ENCODE measurements at regions not wholly inside any gene's neighbourhood (a gene's known extent, or its start where the extent isn't known, plus 50 kb on each side); places are given as distances from the start of the nearest gene placed in this dataset.

- Histone ChIP-seq H3K4me3 (no peak overlapping the region), H3K4me1 (peaks cover 0 to 20% (median 12%) of the 10 kb centered on the region in 4 donors), H3K27me3 (peaks cover 0 to 3% (median 0%) of the 10 kb centered on the region in 4 donors), H3K36me3 (no peaks in the 10 kb centered on the region), H3K27ac (replicated peaks in 1 of 4) (no peak overlapping the region), H3K9me3 (no peaks in the 10 kb centered on the region)
- 81% methylated on average over 13 of the region's 13 CpGs for WGBS
- no peak for DNase-seq (ENCODE audit: extremely low spot score)
- intact Hi-C loops (cut with DNase I) = loop anchor here (5.0 kb wide), 1 partner anchor 757 kb away; no protein-coding TSS in a partner anchor
- TF ChIP-seq EP300 (IDR thresholded peaks at IDR 0.05) (no peak), POLR2A (IDR thresholded peaks at IDR 0.05; ENCODE audit: low read depth) (no peak), POLR2AphosphoS5 (IDR thresholded peaks at IDR 0.05) (no peak), CTCF (IDR thresholded peaks at IDR 0.05) (no peak)
Measured at GRCh38 chr15:69730281-69731080, 277.9 kb downstream of the RPLP1 start.

GRCh38 chr15:69731081-69731330 is 278.4 kb downstream of the RPLP1 start:
- Histone ChIP-seq H3K4me3 (no peak overlapping the region), H3K9me3 (no peaks in the 10 kb centered on the region), H3K27ac (replicated peaks in 1 of 4) (no peak overlapping the region), H3K4me1 (peaks cover 0 to 25% (median 16%) of the 10 kb centered on the region in 4 donors), H3K27me3 (peaks cover 0 to 3% (median 0%) of the 10 kb centered on the region in 4 donors), H3K36me3 (no peaks in the 10 kb centered on the region)
- 77% methylated on average over 2 of the region's 2 CpGs for WGBS
- intact Hi-C loops (cut with DNase I) = loop anchor here (5.0 kb wide), 1 partner anchor 756 kb away; no protein-coding TSS in a partner anchor
- no peak for DNase-seq (ENCODE audit: extremely low spot score)
- TF ChIP-seq POLR2AphosphoS5 (IDR thresholded peaks at IDR 0.05) = no peak
- no peak for TF ChIP-seq CTCF (IDR thresholded peaks at IDR 0.05)
- no peak for TF ChIP-seq POLR2A (IDR thresholded peaks at IDR 0.05; ENCODE audit: low read depth)
- TF ChIP-seq EP300 (IDR thresholded peaks at IDR 0.05) = no peak

- Histone ChIP-seq H3K9me3 (no peaks in the 10 kb centered on the region), H3K27me3 (peaks cover 0 to 3% (median 0%) of the 10 kb centered on the region in 4 donors), H3K27ac (replicated peaks in 1 of 4) (no peak overlapping the region), H3K4me1 (peaks cover 0 to 25% (median 17%) of the 10 kb centered on the region in 4 donors), H3K36me3 (no peaks in the 10 kb centered on the region), H3K4me3 (no peak overlapping the region)
- no peak for TF ChIP-seq EP300 (IDR thresholded peaks at IDR 0.05)
- no peak for TF ChIP-seq POLR2AphosphoS5 (IDR thresholded peaks at IDR 0.05)
- no peak for TF ChIP-seq CTCF (IDR thresholded peaks at IDR 0.05)
- TF ChIP-seq POLR2A (IDR thresholded peaks at IDR 0.05; ENCODE audit: low read depth) = no peak
- DNase-seq (ENCODE audit: extremely low spot score) = no peak
- intact Hi-C loops (cut with DNase I) = loop anchor here (5.0 kb wide), 1 partner anchor 756 kb away; no protein-coding TSS in a partner anchor
- WGBS = 91% methylated on average over 3 of the region's 3 CpGs
Measured at GRCh38 chr15:69731581-69731980, 279.0 kb downstream of the RPLP1 start.

- TF ChIP-seq POLR2A (IDR thresholded peaks at IDR 0.05; ENCODE audit: low read depth) = no peak
- no peak for TF ChIP-seq EP300 (IDR thresholded peaks at IDR 0.05)
- no peak for TF ChIP-seq CTCF (IDR thresholded peaks at IDR 0.05)
- TF ChIP-seq POLR2AphosphoS5 (IDR thresholded peaks at IDR 0.05) = no peak
- 100% methylated on average over 1 of the region's 1 CpG for WGBS
- peaks cover 0 to 19% (median 17%) of the 10 kb centered on the region in 4 donors for H3K4me1 ChIP-seq
- H3K27me3 ChIP-seq = peaks cover 0 to 3% (median 0%) of the 10 kb centered on the region in 4 donors
- intact Hi-C loops (cut with DNase I) = loop anchor here (5.0 kb wide), 1 partner anchor 755 kb away; no protein-coding TSS in a partner anchor
- no peak overlapping the region for H3K4me3 ChIP-seq
- no peak overlapping the region for H3K27ac ChIP-seq (replicated peaks in 1 of 4)
- no peak for DNase-seq (ENCODE audit: extremely low spot score)
- no peaks in the 10 kb centered on the region for H3K9me3 ChIP-seq
- H3K36me3 ChIP-seq = no peaks in the 10 kb centered on the region
Measured at GRCh38 chr15:69732133-69732532, 279.5 kb downstream of the RPLP1 start.

Measured in esophagus muscularis mucosa (tissue), 4 donors.